Activated T-cell treated with anti-CD3 and anti-CD28 coated beads, Interleukin-2, amount 50 U/mL, for 4 hours (primary cell): ENCODE measurements at regions not wholly inside any gene's neighbourhood (a gene's known extent, or its start where the extent isn't known, plus 50 kb on each side); places are given as distances from the start of the nearest gene placed in this dataset.
"Not testable (repeated sequence)": the region's sequence is repeated elsewhere in the genome, so short reads cannot be mapped to it uniquely, and the experiment has no call there.

ENCODE experiments used
- ATAC-seq, 2 donors: fragments of 200-7000 bp; cut with Tn5 transposase; one replicate each; pipeline ENCODE4 v1.10.0; 2021
- DNase-seq: peaks from one replicate; pipeline ENCODE4 v3.0.0-alpha.2; 2020
- H3K27me3 Mint-ChIP-seq: one replicate; pipeline ENCODE4 v1.8.0; 2021; ENCODE audit warnings: low read depth, mixed read lengths
- H3K36me3 Mint-ChIP-seq: one replicate; pipeline ENCODE4 v1.8.0; 2022; ENCODE audit warnings: mixed read lengths; ENCODE audit not compliant: insufficient read depth
- H3K4me1 Mint-ChIP-seq: one replicate; pipeline ENCODE4 v1.8.0; 2021; ENCODE audit warnings: low read depth, mixed read lengths
- H3K4me3 Mint-ChIP-seq: one replicate; pipeline ENCODE4 v1.8.0; 2021; ENCODE audit warnings: mild to moderate bottlenecking, moderate library complexity, mixed read lengths
- H3K9me3 Mint-ChIP-seq: one replicate; pipeline ENCODE4 v1.8.0; 2021; ENCODE audit warnings: mixed read lengths

DNA sequence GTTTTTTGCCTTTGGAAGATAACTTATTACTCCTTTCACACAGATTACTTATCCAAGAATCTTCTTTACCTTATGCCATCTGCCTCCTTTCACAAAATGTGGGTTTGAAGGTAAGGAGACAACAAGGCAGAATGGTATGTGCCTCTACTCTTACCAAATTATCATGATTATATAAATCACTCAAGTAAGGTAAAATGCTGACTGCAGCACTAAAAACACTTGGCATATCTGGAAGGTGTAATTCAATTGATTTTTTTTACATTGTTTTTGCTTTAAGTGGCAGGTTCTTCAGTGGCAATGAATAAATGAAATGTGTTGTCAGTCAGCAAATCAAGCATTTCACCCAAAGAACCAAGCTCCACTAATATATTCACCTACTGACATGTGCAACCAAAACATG is 346.1 kb downstream of the OMA1 start:
- Mint-ChIP-seq H3K36me3 (no peaks in the 10 kb centered on the region), H3K9me3 (no peaks in the 10 kb centered on the region), H3K4me1 (no peaks in the 10 kb centered on the region), H3K27me3 (no peaks in the 10 kb centered on the region), H3K4me3 (no peak overlapping the region)
- ATAC-seq (no peak), DNase-seq (no peak)

GRCh38 chr1:58197811-58198210 is 348.7 kb downstream of the OMA1 start:
- ATAC-seq (no peak), DNase-seq (no peak)
- H3K36me3 Mint-ChIP-seq: no peaks in the 10 kb centered on the region
- H3K27me3 Mint-ChIP-seq: no peaks in the 10 kb centered on the region
- no peaks in the 10 kb centered on the region for H3K4me1 Mint-ChIP-seq
- H3K4me3 Mint-ChIP-seq: no peak overlapping the region
- H3K9me3 Mint-ChIP-seq: no peaks in the 10 kb centered on the region

- no peak for DNase-seq
- no peaks in the 10 kb centered on the region for H3K4me1 Mint-ChIP-seq
- no peaks in the 10 kb centered on the region for H3K36me3 Mint-ChIP-seq
- no peaks in the 10 kb centered on the region for H3K27me3 Mint-ChIP-seq
- ATAC-seq: no peak
- H3K9me3 Mint-ChIP-seq: no peaks in the 10 kb centered on the region
- no peak overlapping the region for H3K4me3 Mint-ChIP-seq
Observed at GRCh38 chr1:58190267-58190988, 356.1 kb downstream of the OMA1 start.

GRCh38 chr1:58189453-58189852 is 357.1 kb downstream of the OMA1 start:
- ATAC-seq (no peak), DNase-seq (no peak)
- Mint-ChIP-seq H3K36me3 (no peaks in the 10 kb centered on the region), H3K27me3 (no peaks in the 10 kb centered on the region), H3K9me3 (peaks cover 3% of the 10 kb centered on the region), H3K4me3 (no peak overlapping the region), H3K4me1 (no peaks in the 10 kb centered on the region)

DNA sequence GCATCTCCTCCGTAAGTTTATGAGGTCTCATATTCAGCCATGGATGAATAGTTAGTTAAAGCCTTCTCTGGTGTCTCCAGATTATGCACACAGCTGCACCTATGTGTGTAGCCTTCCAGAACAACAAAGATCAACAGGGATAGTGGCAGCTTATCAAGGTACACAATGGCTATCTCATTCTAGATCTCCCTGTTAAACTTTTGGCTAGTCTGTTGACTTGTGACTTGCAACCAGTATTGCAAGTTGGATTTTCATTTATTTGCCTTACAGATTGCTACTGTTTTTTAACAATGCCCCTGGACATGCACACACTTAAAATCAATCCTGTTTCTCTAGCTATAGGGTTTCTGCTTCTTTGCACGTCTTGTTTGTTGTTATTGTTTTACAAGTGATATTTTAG is 363.2 kb downstream of the OMA1 start:
- H3K27me3 Mint-ChIP-seq: no peaks in the 10 kb centered on the region
- DNase-seq (no peak), ATAC-seq (no peak)
- no peak overlapping the region for H3K4me3 Mint-ChIP-seq
- peaks cover 19% of the 10 kb centered on the region for H3K9me3 Mint-ChIP-seq
- no peaks in the 10 kb centered on the region for H3K36me3 Mint-ChIP-seq
- no peaks in the 10 kb centered on the region for H3K4me1 Mint-ChIP-seq

DNA sequence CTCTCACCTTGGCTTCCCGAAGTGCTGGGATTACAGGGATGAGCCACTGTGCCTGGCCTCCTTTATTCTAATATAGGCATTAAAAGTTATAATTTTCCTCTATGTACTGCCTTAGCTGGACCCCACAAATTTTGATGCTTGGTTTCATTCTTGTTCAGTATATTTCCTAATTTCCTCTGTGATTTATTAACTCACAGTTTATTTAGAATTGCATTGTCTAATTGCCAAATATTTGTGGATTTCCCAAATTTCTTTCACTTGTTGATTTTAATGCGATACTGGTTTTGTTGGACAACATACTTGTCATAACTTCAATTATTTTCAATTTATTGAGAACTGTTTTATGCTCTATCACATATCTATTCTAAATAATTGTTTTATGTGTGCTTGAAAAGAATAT is 366.0 kb downstream of the OMA1 start:
- DNase-seq: no peak
- ATAC-seq: no peak
- H3K9me3 Mint-ChIP-seq: peaks cover 19% of the 10 kb centered on the region
- H3K4me3 Mint-ChIP-seq: no peak overlapping the region
- H3K27me3 Mint-ChIP-seq: no peaks in the 10 kb centered on the region
- H3K4me1 Mint-ChIP-seq: no peaks in the 10 kb centered on the region
- H3K36me3 Mint-ChIP-seq: no peaks in the 10 kb centered on the region

GRCh38 chr1:58169160-58169559 is 377.4 kb downstream of the OMA1 start:
- not testable (repeated sequence) for H3K4me1 Mint-ChIP-seq, ATAC-seq, H3K9me3 Mint-ChIP-seq, H3K36me3 Mint-ChIP-seq, H3K4me3 Mint-ChIP-seq, H3K27me3 Mint-ChIP-seq, DNase-seq

- H3K4me1 Mint-ChIP-seq, DNase-seq, H3K9me3 Mint-ChIP-seq, ATAC-seq, H3K4me3 Mint-ChIP-seq, H3K27me3 Mint-ChIP-seq, H3K36me3 Mint-ChIP-seq: not testable (repeated sequence)
Observed at GRCh38 chr1:58167131-58167530, 379.4 kb downstream of the OMA1 start.

DNA sequence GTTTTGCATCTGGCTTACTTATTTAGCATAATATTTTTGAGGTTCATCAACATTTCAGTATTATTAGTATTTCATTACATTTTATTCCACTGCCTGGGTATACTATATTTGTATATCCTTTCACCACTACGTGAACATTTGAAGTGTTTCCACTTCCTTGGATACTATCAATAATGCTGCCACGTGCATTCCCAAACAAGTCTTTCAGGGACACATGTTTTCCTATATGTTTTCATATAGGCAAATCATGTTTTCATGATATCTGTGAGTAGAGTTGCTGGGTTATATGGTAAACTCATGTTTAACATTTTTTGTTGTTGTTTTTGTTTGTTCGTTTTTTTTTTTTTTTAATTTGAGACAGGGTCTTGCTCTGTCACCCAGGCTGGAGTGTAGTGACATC is 380.1 kb downstream of the OMA1 start:
- ATAC-seq (no peak), DNase-seq (no peak)
- no peak overlapping the region for H3K4me3 Mint-ChIP-seq
- no peaks in the 10 kb centered on the region for H3K36me3 Mint-ChIP-seq
- H3K9me3 Mint-ChIP-seq: peaks cover 5% of the 10 kb centered on the region
- H3K27me3 Mint-ChIP-seq: no peaks in the 10 kb centered on the region
- no peaks in the 10 kb centered on the region for H3K4me1 Mint-ChIP-seq

DNA sequence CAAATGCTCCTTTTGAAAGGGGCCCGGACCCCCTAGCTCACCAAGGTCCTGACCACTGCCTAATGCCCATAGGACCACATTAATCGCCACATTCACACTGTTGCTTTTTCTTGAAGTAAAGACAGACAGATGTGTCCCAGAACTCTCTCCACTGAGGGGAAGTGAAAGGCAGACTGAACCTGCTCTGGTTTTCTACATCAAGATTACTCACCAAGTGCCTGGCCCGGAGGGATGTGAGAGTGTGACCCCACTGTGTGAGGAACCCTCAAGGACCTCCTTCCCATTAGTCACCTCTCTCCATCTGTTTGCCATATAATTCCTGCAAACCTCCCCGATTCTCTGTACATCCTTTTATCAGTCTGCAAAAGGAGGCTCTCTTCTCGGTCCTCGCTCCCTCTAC is 381.5 kb downstream of the OMA1 start:
- no peaks in the 10 kb centered on the region for H3K36me3 Mint-ChIP-seq
- H3K27me3 Mint-ChIP-seq: no peaks in the 10 kb centered on the region
- no peak overlapping the region for H3K4me3 Mint-ChIP-seq
- DNase-seq: no peak
- peaks cover 5% of the 10 kb centered on the region for H3K9me3 Mint-ChIP-seq
- no peak for ATAC-seq
- no peaks in the 10 kb centered on the region for H3K4me1 Mint-ChIP-seq

GRCh38 chr1:58162952-58163550 is 383.5 kb downstream of the OMA1 start:
- Mint-ChIP-seq H3K9me3 (peaks cover 5% of the 10 kb centered on the region), H3K4me3 (no peak overlapping the region), H3K27me3 (no peaks in the 10 kb centered on the region), H3K4me1 (no peaks in the 10 kb centered on the region), H3K36me3 (no peaks in the 10 kb centered on the region)
- ATAC-seq (no peak), DNase-seq (no peak)

DNA sequence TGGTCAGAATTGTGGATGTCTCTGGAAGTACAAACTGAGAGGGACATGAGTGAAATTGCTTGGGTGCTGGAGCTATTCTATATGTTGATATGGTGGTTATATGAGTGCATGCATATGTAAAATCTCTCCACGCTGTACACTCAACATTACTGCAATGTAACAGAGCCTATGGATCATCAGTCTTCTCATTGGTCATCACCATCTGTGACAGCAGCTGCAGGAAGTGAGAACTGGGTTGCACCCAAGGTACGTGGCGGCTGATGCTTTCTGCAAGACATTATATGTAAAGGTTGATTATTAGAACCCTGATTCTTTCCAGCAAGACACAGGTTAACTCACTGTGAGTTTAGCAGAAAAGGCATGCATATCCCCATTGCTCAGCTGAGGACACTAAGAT is 387.1 kb downstream of the OMA1 start:
- Mint-ChIP-seq H3K4me3 (no peak overlapping the region), H3K9me3 (no peaks in the 10 kb centered on the region), H3K4me1 (no peaks in the 10 kb centered on the region), H3K27me3 (no peaks in the 10 kb centered on the region), H3K36me3 (no peaks in the 10 kb centered on the region)
- no peak for ATAC-seq
- DNase-seq: no peak

- no peaks in the 10 kb centered on the region for H3K36me3 Mint-ChIP-seq
- no peak overlapping the region for H3K4me3 Mint-ChIP-seq
- no peaks in the 10 kb centered on the region for H3K4me1 Mint-ChIP-seq
- ATAC-seq (no peak), DNase-seq (no peak)
- no peaks in the 10 kb centered on the region for H3K9me3 Mint-ChIP-seq
- H3K27me3 Mint-ChIP-seq: no peaks in the 10 kb centered on the region
Observed at GRCh38 chr1:58158506-58159433, 387.8 kb downstream of the OMA1 start.

- no peak for ATAC-seq
- DNase-seq: no peak
- H3K36me3 Mint-ChIP-seq: no peaks in the 10 kb centered on the region
- H3K27me3 Mint-ChIP-seq: no peaks in the 10 kb centered on the region
- H3K4me1 Mint-ChIP-seq: no peaks in the 10 kb centered on the region
- H3K9me3 Mint-ChIP-seq: no peaks in the 10 kb centered on the region
- no peak overlapping the region for H3K4me3 Mint-ChIP-seq
Observed at GRCh38 chr1:58158016-58158415, 388.5 kb downstream of the OMA1 start.

- Mint-ChIP-seq H3K4me1 (no peaks in the 10 kb centered on the region), H3K36me3 (no peaks in the 10 kb centered on the region), H3K9me3 (no peaks in the 10 kb centered on the region), H3K4me3 (no peak overlapping the region), H3K27me3 (no peaks in the 10 kb centered on the region)
- no peak for ATAC-seq
- no peak for DNase-seq
Observed at GRCh38 chr1:58157256-58157655, 389.3 kb downstream of the OMA1 start.
